A549 (cell line): ENCODE measurements at regions not wholly inside any gene's neighbourhood (a gene's known extent, or its start where the extent isn't known, plus 50 kb on each side); places are given as distances from the start of the nearest gene placed in this dataset.

ENCODE experiments used
- CBX2 ChIP-seq: fragments of 200-600 bp; sonication (generic); IDR thresholded peaks from 2 replicates; pipeline ENCODE4 v1.6.1; 2016; ENCODE audit warnings: low read depth, mild to moderate bottlenecking, borderline replicate concordance
- CTCF ChIP-seq: fragments of >200 bp; sonication (Bioruptor Twin); formaldehyde crosslinking; IDR thresholded peaks from 3 replicates; pipeline ENCODE4 v1.5.1; 2016
- E2F6 ChIP-seq: IDR thresholded peaks from 2 replicates; pipeline ENCODE4 v1.6.1; 2012; ENCODE audit warnings: low read depth, borderline replicate concordance
- ESRRA ChIP-seq: fragments of 150-350 bp; IDR thresholded peaks from 2 replicates; pipeline ENCODE4 v1.6.1; 2014; ENCODE audit warnings: mild to moderate bottlenecking, low read length, borderline replicate concordance
- HOXB13 ChIP-seq: fragments of 250-450 bp; sonication (Bioruptor Pico); IDR thresholded peaks from 2 replicates; pipeline ENCODE4 v1.5.0; 2020; ENCODE audit warnings: low read depth, mild to moderate bottlenecking, moderate library complexity
- MYC ChIP-seq: IDR thresholded peaks from 2 replicates; pipeline ENCODE4 v1.6.1; 2012; ENCODE audit warnings: mild to moderate bottlenecking, inconsistent platforms, low read length, improper control_type of control experiment, borderline replicate concordance
- NPAS2 ChIP-seq: fragments of 250-450 bp; sonication (Bioruptor Pico); IDR thresholded peaks from 2 replicates; pipeline ENCODE4 v1.8.0; 2022; ENCODE audit warnings: mild to moderate bottlenecking, moderate library complexity, borderline replicate concordance
- POLR2A ChIP-seq: IDR thresholded peaks from 2 replicates; pipeline ENCODE4 v1.6.1; 2012; ENCODE audit warnings: mild to moderate bottlenecking, low read length
- RAD21 ChIP-seq, 2 experiments: fragments of >200 bp in 1 of 2; sonication (Bioruptor Twin) in 1 of 2; formaldehyde crosslinking in 1 of 2; IDR thresholded peaks in 1 of 2; conservative IDR thresholded peaks in 1 of 2; 2 replicates in 1 of 2; 3 replicates in 1 of 2; pipeline ENCODE4 v1.6.1; 2012 to 2018; ENCODE audit warnings: inconsistent platforms in 1 of 2
- RNF2 ChIP-seq: fragments of 200-600 bp; sonication (generic); IDR thresholded peaks from 2 replicates; pipeline ENCODE4 v1.6.1; 2016; ENCODE audit warnings: low read depth, mild to moderate bottlenecking, antibody characterized with exemption, moderate library complexity, borderline replicate concordance
- TF ChIP-seq, protein P1 (sequence below): fragments of 250-450 bp; sonication (Bioruptor Pico); IDR thresholded peaks from 2 replicates; pipeline ENCODE4 v1.5.0; 2021; ENCODE audit warnings: mild to moderate bottlenecking, moderate library complexity, borderline replicate concordance
- TF ChIP-seq, protein P2 (sequence below): fragments of 450-650 bp; IDR thresholded peaks from 2 replicates; pipeline ENCODE4 v1.6.1; 2014; ENCODE audit warnings: antibody characterized with exemption

DNA sequence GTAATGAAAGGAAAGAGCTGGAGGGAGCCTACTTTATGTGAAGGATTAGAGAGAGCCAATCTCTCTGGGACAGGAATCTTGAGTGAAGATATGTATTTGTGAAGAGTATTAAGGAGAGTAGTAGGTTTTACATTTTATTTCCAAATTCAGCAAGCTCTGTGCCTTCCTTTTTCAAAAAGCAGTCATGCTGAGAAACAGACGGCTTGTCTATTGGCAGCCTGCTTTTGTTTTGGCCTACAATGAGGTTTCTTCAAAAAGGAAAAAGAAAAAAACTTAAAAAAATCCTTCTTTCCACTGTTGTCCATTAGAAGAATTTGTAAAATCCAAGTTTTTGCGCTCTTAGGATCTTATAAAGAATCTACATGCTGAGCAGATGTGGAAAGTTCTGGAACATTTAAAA lies 103.6 kb upstream of the PTGFR start:
- no peak for TF ChIP-seq RNF2
- TF ChIP-seq CTCF = no peak
- no peak for TF ChIP-seq RAD21 (conservative IDR thresholded peaks at IDR 0.05 in 1 of 2, IDR thresholded peaks at IDR 0.05 in 1 of 2)
- TF ChIP-seq POLR2A = no peak
- no peak for TF ChIP-seq MYC
- TF ChIP-seq, protein P1, sequence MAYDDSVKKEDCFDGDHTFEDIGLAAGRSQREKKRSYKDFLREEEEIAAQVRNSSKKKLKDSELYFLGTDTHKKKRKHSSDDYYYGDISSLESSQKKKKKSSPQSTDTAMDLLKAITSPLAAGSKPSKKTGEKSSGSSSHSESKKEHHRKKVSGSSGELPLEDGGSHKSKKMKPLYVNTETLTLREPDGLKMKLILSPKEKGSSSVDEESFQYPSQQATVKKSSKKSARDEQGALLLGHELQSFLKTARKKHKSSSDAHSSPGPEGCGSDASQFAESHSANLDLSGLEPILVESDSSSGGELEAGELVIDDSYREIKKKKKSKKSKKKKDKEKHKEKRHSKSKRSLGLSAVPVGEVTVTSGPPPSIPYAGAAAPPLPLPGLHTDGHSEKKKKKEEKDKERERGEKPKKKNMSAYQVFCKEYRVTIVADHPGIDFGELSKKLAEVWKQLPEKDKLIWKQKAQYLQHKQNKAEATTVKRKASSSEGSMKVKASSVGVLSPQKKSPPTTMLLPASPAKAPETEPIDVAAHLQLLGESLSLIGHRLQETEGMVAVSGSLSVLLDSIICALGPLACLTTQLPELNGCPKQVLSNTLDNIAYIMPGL = no peak
- TF ChIP-seq NPAS2 (CRISPR knock-in tag) = no peak
- TF ChIP-seq HOXB13 (CRISPR knock-in tag) = no peak
- TF ChIP-seq CBX2 = no peak
- TF ChIP-seq E2F6 = no peak
- TF ChIP-seq, protein P2, sequence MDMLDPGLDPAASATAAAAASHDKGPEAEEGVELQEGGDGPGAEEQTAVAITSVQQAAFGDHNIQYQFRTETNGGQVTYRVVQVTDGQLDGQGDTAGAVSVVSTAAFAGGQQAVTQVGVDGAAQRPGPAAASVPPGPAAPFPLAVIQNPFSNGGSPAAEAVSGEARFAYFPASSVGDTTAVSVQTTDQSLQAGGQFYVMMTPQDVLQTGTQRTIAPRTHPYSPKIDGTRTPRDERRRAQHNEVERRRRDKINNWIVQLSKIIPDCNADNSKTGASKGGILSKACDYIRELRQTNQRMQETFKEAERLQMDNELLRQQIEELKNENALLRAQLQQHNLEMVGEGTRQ = no peak
- no peak for TF ChIP-seq ESRRA
